Stimulated activated CD4-positive, alpha-beta T cell treated with anti-CD3 and anti-CD28 coated beads, Interleukin-15, amount 100 ng/mL, for 1 hour (primary cell): ENCODE measurements at regions not wholly inside any gene's neighbourhood (a gene's known extent, or its start where the extent isn't known, plus 50 kb on each side); places are given as distances from the start of the nearest gene placed in this dataset.
"Not testable (repeated sequence)": the region's sequence is repeated elsewhere in the genome, so short reads cannot be mapped to it uniquely, and the experiment has no call there.

ENCODE experiments used
- DNase-seq, 2 donors: peaks; one replicate each; pipeline ENCODE4 v3.0.0-alpha.2; 2020; ENCODE audit warnings: low read depth in 1 of 2, low spot score in 1 of 2

DNA sequence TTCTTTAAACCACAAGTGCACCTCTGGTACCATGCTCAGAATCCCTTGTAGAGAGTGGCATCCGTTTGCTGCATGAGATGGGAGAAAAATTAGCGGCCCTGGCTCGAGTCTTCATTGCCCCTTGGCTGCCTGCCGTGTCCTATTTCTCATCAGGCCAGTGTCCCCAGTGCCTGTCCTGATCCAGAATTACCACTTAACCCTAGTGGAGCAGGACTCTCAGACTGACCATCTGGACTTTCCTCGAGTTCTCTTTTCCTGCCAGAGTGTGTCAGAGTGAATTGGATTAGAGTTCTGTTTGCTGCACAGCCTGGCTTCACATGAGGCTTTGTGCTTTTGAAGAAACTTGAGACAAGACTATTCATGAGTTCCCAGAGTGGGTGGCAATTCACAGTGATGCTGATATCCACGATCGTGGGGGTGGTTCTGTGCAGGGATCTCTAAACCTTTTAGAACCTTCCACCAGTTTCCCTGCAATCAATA, 92.6 kb downstream of the C9orf152 start:
- DNase-seq = no peak

- no peak for DNase-seq
Observed at GRCh38 chr9:110115826-110116542, 92.0 kb downstream of the C9orf152 start.

GRCh38 chr9:110116543-110116885, 91.4 kb downstream of the C9orf152 start:
- no peak for DNase-seq

DNA sequence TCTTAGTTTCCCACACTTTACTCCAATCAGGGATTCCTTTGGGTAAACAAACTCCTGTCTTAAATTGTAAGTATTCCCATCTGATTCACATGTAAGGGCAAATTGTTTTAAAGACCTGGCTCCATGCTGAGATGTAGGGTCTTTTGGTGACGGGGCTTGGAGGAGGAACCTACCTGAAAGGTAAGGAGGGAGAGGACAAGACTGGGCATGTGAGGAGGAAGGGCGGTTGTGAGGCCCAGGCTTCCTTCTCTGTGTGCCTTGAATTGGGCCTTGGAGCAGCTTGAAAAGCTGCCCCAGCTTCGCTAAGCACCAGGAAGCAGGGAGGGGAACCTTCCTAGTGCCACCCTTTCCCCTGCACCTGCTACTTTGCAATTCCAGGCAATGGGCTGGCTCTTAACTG, 86.8 kb downstream of the C9orf152 start:
- no peak for DNase-seq

DNA sequence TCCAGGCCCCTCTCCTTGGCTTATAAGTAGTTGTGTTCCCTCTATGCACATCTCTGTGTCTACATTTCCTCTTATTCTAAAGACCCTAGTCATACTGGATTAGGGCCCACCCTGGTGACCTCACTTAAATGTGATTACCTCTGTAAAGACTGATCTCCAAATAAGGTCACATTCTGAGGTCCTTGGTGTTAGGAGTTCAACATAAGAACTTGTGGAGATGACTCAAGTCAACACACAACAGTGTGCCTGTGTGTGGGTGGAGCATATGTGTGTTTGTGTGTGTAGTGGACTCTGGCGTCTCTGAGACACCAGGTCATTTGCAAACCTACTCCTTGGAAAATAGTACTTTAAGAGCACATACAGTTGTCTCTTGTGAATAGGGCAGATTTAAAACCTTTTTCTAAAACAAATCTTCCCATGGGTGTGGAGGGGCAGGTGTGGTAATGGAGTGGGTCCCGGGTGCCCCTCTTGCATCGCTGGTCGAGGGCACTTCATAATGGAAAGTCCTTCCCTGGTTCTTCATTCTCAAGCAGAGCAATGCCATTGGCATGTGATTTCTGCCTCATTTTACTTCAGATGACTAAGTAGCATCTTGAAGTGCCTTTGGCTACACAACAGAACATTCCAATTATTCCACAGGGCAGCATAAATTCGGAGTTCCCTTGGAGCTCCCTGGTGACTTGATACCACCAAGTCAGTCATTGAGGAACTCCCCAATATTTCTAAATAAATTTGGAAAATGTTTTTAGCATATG, 84.4 kb downstream of the C9orf152 start:
- DNase-seq = no peak

GRCh38 chr9:110124439-110124838, 83.5 kb downstream of the C9orf152 start:
- no peak for DNase-seq

- DNase-seq = no peak
Observed at GRCh38 chr9:110125207-110125751, 82.7 kb downstream of the C9orf152 start.

DNA sequence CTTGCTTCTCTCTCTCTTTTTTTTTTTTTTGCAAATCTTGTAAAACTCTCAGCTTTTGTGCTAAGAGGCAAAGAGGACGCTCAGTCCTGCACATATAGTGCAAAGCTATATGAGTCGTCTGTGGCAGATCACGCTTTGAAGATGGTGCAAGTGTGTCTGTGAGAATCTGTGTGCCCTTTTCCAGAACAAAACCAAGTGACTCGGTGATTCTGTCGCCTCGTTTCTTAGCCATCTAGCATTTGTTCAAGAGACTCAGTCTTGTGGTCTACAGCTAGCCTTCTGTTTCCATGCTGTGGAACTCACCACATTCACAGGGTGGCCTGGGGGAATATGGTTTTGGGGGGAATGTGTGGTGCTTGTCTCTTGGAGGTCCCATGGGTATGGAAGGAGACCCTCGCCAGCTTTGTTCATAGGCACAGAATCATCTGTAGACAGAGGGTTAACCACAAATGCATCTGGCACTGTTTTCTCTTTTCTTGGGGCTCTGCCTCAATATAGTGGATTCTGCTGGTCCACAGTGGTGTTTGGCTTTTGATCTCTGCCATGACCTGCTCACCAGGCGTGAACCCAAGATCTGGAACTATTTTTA, 82.1 kb downstream of the C9orf152 start:
- DNase-seq = no peak

- DNase-seq = no peak
Observed at GRCh38 chr9:110126499-110126941, 81.4 kb downstream of the C9orf152 start.

DNA sequence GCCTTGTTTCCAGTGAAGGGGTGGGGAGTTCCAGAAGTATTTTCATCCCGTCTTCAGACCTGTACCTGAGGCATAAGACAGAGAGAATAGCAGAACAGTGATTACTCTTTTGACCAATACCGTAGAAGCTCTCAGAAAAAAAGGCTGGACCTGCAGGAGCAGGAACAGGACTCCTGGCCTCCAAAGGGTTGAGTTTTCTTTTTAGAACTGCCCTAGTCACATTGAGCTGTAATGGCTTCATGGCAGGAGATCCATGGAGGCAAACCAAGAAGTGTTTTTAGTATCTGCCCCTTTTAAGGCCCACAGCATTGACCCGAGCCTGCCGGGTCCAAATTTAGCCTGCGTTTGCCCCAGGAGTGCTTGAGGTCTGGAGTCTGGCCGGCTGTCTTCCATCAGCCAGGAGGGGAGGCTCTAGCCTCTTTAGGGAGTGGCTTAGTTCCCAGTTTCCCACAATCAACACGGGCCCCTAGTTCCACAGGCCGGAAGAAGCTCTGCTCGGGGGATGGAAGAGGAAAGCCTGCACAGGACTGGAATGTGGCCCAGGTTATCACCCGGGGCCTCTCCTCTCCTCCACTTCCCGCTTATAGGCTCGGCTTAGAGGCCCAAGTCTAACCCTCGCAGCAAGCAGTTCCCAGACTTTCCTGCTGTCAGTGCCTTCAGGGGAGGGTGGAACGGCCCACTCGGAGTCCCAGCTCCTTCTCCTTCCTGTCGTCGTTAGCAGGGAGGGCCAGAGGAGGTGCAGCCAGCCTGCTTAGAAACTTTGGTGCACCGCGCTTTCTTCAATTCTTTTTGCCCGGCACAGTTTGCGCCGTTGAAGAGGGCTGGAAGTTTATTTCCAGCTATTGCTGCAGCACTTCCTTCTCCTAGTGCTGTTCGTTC, 80.7 kb downstream of the C9orf152 start:
- no peak for DNase-seq

DNA sequence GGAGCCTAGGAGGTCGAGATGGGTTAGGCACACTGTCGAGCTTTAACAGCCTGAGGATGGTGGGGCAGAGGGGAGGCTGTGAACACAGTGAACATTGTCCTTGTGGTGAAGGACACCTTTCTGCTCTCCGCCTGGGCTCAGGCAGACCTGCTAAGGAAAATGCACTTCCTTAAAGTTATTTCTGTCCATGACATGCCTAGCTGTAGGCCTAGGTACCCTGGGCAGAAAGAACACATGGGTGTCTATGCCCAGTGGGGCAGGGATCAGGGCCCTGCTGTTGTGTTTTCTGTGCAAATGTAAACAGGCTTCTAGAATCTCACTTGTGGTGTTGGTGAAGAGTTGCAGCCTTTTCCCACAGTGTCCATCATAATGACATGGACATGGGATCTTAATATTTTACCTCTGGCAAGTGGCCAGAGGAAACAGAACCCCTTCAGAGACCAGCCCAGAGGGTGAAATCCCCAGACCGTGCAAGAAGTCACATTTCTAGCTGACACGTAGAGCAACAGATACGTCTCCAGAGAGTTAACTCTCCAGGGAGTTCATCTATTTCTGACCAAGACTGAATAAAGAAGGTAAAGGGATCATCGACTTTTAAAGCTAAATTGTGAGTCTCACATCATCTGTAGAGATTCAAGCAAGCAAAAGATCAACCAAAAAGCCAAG, 79.2 kb downstream of the C9orf152 start:
- DNase-seq = no peak

- no peak for DNase-seq
Observed at GRCh38 chr9:110129425-110129824, 78.5 kb downstream of the C9orf152 start.

DNA sequence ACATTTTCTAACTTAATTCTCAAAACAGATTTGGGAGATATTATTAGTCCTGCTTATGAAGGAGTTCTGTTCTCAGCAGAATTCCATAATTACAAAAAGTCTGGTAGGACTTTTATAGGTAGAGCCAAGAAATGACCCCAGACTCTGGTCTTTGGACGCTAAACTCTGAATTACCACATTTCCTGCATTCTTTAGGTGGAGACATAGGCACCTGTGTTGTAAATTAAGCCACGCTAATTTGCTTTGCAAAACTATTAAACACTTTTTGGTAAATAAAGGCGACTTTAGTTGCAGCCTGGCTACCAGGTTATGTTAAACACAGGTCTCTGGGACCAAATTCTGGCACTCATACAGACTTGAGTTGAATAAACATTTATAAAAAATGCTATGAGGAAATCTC, 77.7 kb downstream of the C9orf152 start:
- no peak for DNase-seq

DNA sequence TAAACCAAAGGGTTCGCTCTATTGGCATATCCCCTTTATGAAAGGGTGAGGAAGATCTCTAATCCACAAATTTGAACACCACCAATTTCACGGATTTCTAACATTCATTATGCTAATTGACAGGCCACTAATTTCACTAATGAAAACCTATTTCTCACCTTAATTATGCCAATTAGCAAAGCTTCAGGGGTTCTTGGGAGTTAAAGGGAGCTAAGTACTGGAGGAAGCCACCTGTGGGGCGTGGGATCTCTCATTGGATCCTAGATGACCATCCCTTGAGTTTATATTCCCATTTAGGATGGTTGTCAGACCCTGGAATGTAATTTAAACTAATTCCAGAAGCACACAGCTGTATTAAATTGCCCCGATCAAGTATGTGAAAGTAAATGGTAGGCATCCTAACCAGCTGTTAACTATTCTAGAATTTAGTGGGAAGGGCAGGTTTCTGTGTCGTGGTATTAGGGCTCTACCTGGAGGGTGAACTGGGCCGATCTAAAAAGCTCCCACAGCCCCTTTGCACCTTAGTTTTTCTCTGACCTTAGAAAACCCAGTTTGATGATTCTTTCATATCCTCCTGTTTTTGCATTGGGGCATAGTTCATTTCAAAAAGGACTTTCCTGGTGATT, 77.1 kb downstream of the C9orf152 start:
- no peak for DNase-seq

DNA sequence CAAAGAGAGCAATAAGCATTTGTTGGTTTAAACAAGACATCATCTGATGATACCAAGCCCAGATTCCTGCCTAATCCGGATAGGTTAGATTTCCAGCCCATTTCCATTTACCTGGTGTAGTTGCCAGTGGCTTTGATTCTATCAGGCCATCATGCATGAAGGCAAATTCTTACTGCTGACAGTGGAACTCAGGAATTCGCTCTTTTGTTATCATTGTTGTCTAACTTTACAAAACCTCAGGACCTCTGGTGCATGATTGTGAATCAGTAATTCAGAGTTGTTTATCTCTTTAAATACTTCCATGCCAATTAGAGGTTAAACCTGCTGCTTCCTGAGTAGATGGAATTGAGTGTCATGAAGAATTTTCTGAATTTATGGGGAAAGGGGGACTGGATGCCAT, 76.5 kb downstream of the C9orf152 start:
- DNase-seq = no peak

DNA sequence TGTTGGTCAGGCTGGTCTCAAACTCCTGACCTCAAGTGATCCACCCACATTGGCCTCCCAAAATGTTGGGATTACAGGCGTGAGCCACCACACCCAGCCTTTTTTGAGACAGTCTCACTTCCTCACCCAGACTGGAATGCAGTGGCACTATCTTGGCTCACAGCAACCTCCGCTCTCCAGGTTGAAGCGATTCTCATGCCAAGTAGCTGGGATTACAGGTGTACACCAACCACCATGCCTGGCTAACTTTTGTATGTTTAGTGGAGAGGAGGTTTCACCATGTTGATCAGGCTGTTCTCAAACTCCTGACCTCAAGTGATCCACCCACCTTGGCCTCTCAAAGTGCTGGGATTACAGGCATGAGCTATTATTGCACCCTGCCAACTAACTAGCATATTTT, 75.4 kb downstream of the C9orf152 start:
- not testable (repeated sequence) for DNase-seq

GRCh38 chr9:110133059-110133458, 74.9 kb downstream of the C9orf152 start:
- DNase-seq = no peak

DNA sequence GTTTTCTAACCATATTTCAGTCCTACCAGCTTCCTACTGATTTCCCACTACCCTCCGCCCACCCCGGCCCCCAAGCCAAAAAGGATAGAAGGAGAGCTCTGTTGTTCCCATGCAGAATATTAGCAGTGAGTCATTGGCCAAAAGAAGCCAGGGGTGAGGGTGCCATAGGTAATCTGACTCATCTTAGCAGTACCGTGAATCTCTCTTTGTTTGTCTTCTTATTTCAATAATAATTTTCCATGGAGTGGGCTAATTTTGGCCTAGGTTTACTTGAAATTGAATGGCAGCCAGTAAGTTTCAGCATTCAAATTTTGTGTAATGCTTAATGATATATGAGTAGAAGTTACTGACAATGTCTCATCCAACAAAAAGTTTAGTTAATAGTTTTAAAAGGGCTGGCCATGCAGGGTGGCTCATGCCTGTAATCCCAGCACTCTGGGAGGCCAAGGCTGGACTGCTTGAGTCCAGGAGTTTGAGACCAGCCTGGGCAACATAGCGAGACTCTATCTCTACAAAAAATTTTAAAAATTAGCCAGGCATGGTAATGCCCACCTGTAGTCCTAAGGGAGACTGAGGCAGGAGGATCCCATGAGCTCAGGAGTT, 74.2 kb downstream of the C9orf152 start:
- no peak for DNase-seq

- no peak for DNase-seq
Observed at GRCh38 chr9:110135846-110136245, 72.1 kb downstream of the C9orf152 start.

GRCh38 chr9:110136802-110137201, 71.2 kb downstream of the C9orf152 start:
- no peak for DNase-seq
